Mesenchymal stem cell (in vitro differentiated cells and primary cell): ENCODE measurements at regions not wholly inside any gene's neighbourhood (a gene's known extent, or its start where the extent isn't known, plus 50 kb on each side); places are given as distances from the start of the nearest gene placed in this dataset.

Experiments
- DNase-seq: peaks from one replicate; pipeline ENCODE4 v3.0.0-alpha.2; 2013
- H2AFZ ChIP-seq: one replicate; pipeline ENCODE4 v1.6.1; 2013; ENCODE audit warnings: low read depth, mild to moderate bottlenecking, control low read depth, inconsistent platforms, low read length, moderate library complexity
- H2AK5ac ChIP-seq: 2 replicates; pipeline ENCODE4 v1.6.1; 2013; ENCODE audit warnings: low read length, moderate library complexity, mild to moderate bottlenecking, inconsistent platforms; ENCODE audit not compliant: severe bottlenecking
- H2BK120ac ChIP-seq: one replicate; pipeline ENCODE4 v1.6.1; 2013; ENCODE audit warnings: low read depth, mild to moderate bottlenecking, inconsistent platforms, low read length, moderate library complexity
- H2BK12ac ChIP-seq, 2 experiments: one replicate each; pipeline ENCODE4 v1.6.1; 2013; ENCODE audit warnings: inconsistent platforms in 2 of 2, low read length in 2 of 2, mild to moderate bottlenecking in 2 of 2, moderate library complexity in 2 of 2, control low read depth in 1 of 2
- H2BK15ac ChIP-seq: one replicate; pipeline ENCODE4 v1.6.1; 2013; ENCODE audit warnings: mild to moderate bottlenecking, low read depth, inconsistent platforms; ENCODE audit not compliant: poor library complexity, severe bottlenecking
- H2BK5ac ChIP-seq: 2 replicates; pipeline ENCODE4 v1.6.1; 2013; ENCODE audit warnings: low read depth, mild to moderate bottlenecking, low read length, control low read depth, inconsistent platforms; ENCODE audit not compliant: poor library complexity, severe bottlenecking
- H3K14ac ChIP-seq, 2 experiments: one replicate each; pipeline ENCODE4 v1.6.1; 2013; ENCODE audit warnings: inconsistent platforms in 2 of 2, low read length in 2 of 2, control low read depth in 1 of 2, mild to moderate bottlenecking in 1 of 2, moderate library complexity in 1 of 2
- H3K18ac ChIP-seq, 2 experiments: one replicate each; pipeline ENCODE4 v1.6.1; 2013; ENCODE audit warnings: inconsistent platforms in 2 of 2, low read length in 2 of 2, control low read depth in 1 of 2, low read depth in 1 of 2, mild to moderate bottlenecking in 1 of 2
- H3K23ac ChIP-seq, 2 experiments: one replicate each; pipeline ENCODE4 v1.6.1; 2013; ENCODE audit warnings: inconsistent platforms in 2 of 2, low read length in 2 of 2, mild to moderate bottlenecking in 2 of 2, moderate library complexity in 2 of 2, control low read depth in 1 of 2
- H3K27ac ChIP-seq: 2 replicates; pipeline ENCODE4 v1.5.1; 2013; ENCODE audit warnings: mild to moderate bottlenecking, moderate library complexity, low read length, control low read depth, inconsistent platforms; ENCODE audit not compliant: poor library complexity, severe bottlenecking
- H3K27me3 ChIP-seq, 2 experiments: 2 replicates each; pipeline versions ENCODE4 v1.6.1 to v1.7.0; 2013; ENCODE audit warnings: low read length in 2 of 2, mild to moderate bottlenecking in 2 of 2, moderate library complexity in 2 of 2, control low read depth in 1 of 2, inconsistent platforms in 1 of 2; ENCODE audit not compliant: control insufficient read depth in 1 of 2, insufficient read depth in 1 of 2
- H3K36me3 ChIP-seq, 2 experiments: 2 replicates each; pipeline versions ENCODE4 v1.6.1 to v1.7.0; 2013; ENCODE audit warnings: low read length in 2 of 2, control low read depth in 1 of 2, inconsistent platforms in 1 of 2, low read depth in 1 of 2, mild to moderate bottlenecking in 1 of 2; ENCODE audit not compliant: insufficient read depth in 2 of 2, control insufficient read depth in 1 of 2
- H3K4ac ChIP-seq, 2 experiments: one replicate each; pipeline ENCODE4 v1.6.1; 2013; ENCODE audit warnings: inconsistent platforms in 2 of 2, low read length in 2 of 2, mild to moderate bottlenecking in 2 of 2, moderate library complexity in 2 of 2, control low read depth in 1 of 2, low read depth in 1 of 2
- H3K4me1 ChIP-seq: 2 replicates; pipeline ENCODE4 v1.6.1; 2013; ENCODE audit warnings: low read depth, low read length, control low read depth; ENCODE audit not compliant: control insufficient read depth, insufficient read depth
- H3K4me2 ChIP-seq: 2 replicates; pipeline ENCODE4 v1.6.1; 2013; ENCODE audit warnings: low read length, mild to moderate bottlenecking, inconsistent platforms; ENCODE audit not compliant: poor library complexity, severe bottlenecking
- H3K4me3 ChIP-seq, 2 experiments: 2 replicates each; pipeline versions ENCODE4 v1.5.1 to v1.7.0; 2013; ENCODE audit warnings: low read length in 2 of 2, mild to moderate bottlenecking in 2 of 2, control low read depth in 1 of 2, low read depth in 1 of 2; ENCODE audit not compliant: insufficient read depth in 1 of 2
- H3K79me1 ChIP-seq: replicated peaks from 2 replicates; pipeline ENCODE4 v1.6.1; 2013; ENCODE audit warnings: mild to moderate bottlenecking, control low read depth, low read length, inconsistent platforms; ENCODE audit not compliant: poor library complexity, severe bottlenecking
- H3K9ac ChIP-seq: 2 replicates; pipeline ENCODE4 v1.7.0; 2013; ENCODE audit warnings: mild to moderate bottlenecking, low read length, moderate library complexity
- H3K9me3 ChIP-seq: 2 replicates; pipeline ENCODE4 v1.7.0; 2013; ENCODE audit warnings: mild to moderate bottlenecking, low read length; ENCODE audit not compliant: control insufficient read depth
- H4K8ac ChIP-seq: one replicate; pipeline ENCODE4 v1.6.1; 2013; ENCODE audit warnings: inconsistent platforms, mild to moderate bottlenecking, low read length, moderate library complexity
- H4K91ac ChIP-seq: one replicate; pipeline ENCODE4 v1.6.1; 2013; ENCODE audit warnings: mild to moderate bottlenecking, low read length, inconsistent platforms
- WGBS: methylation state at CpG from one replicate; pipeline ENCODE4 v1.1.7; 2013; ENCODE audit warnings: mixed read lengths; 5-methylcytosine and 5-hydroxymethylcytosine counted together

GRCh38 chr2:15702452-15702851 is 110.8 kb downstream of the DDX1 start:
- Histone ChIP-seq H3K27me3 (peaks cover 0 to 8% of the 10 kb centered on the region in 2 experiments), H2BK12ac (no peak overlapping the region), H3K4me3 (no peak overlapping the region), H3K18ac (no peak overlapping the region), H3K14ac (no peak overlapping the region), H4K91ac (no peak overlapping the region), H2BK15ac (no peak overlapping the region), H2BK120ac (no peak overlapping the region), H3K36me3 (no peaks in the 10 kb centered on the region), H2BK5ac (no peak overlapping the region), H3K9me3 (no peaks in the 10 kb centered on the region), H2AFZ (no peak overlapping the region), H3K23ac (no peak overlapping the region), H3K9ac (no peak overlapping the region), H3K79me1 (no peaks in the 10 kb centered on the region), H3K4ac (no peak overlapping the region), H3K4me1 (no peaks in the 10 kb centered on the region), H3K4me2 (no peak overlapping the region), H2AK5ac (no peak overlapping the region), H3K27ac (no peak overlapping the region), H4K8ac (no peak overlapping the region)
- WGBS, result 97% methylated on average over 3 of the region's 4 CpGs
- DNase-seq, result no peak

- Histone ChIP-seq H3K18ac (no peak overlapping the region), H2BK120ac (no peak overlapping the region), H3K4me3 (no peak overlapping the region), H2BK12ac (no peak overlapping the region), H3K23ac (no peak overlapping the region), H3K36me3 (no peaks in the 10 kb centered on the region), H3K4me1 (no peaks in the 10 kb centered on the region), H3K9me3 (no peaks in the 10 kb centered on the region), H2AFZ (no peak overlapping the region), H3K4me2 (no peak overlapping the region), H3K9ac (no peak overlapping the region), H3K79me1 (no peaks in the 10 kb centered on the region), H3K27me3 (peaks cover 0 to 8% of the 10 kb centered on the region in 2 experiments), H4K8ac (no peak overlapping the region), H4K91ac (no peak overlapping the region), H3K27ac (no peak overlapping the region), H2AK5ac (no peak overlapping the region), H3K4ac (no peak overlapping the region), H2BK15ac (no peak overlapping the region), H3K14ac (no peak overlapping the region), H2BK5ac (no peak overlapping the region)
- WGBS, result no CpG with 5 or more reads among the region's 1 CpG
- DNase-seq, result no peak
These were observed 111.7 kb downstream of the DDX1 start for GRCh38 chr2:15703365-15703869.

- H2AK5ac ChIP-seq, result no peak overlapping the region
- H3K36me3 ChIP-seq, result no peaks in the 10 kb centered on the region
- H4K8ac ChIP-seq, result no peak overlapping the region
- H2AFZ ChIP-seq, result no peak overlapping the region
- H3K79me1 ChIP-seq, result no peaks in the 10 kb centered on the region
- H3K4me1 ChIP-seq, result peaks cover 2% of the 10 kb centered on the region
- no peak overlapping the region for H4K91ac ChIP-seq
- H3K14ac ChIP-seq, result no peak overlapping the region
- no peak overlapping the region for H3K4me2 ChIP-seq
- no peak overlapping the region for H3K4me3 ChIP-seq
- no peak overlapping the region for H2BK15ac ChIP-seq
- no peak overlapping the region for H3K4ac ChIP-seq
- WGBS, result no CpG with 5 or more reads among the region's 2 CpGs
- no peak overlapping the region for H3K23ac ChIP-seq
- H3K27ac ChIP-seq, result no peak overlapping the region
- H2BK12ac ChIP-seq, result no peak overlapping the region
- no peak overlapping the region for H2BK120ac ChIP-seq
- H3K9me3 ChIP-seq, result no peaks in the 10 kb centered on the region
- peak; percentile 18 for DNase-seq
- no peak overlapping the region for H3K18ac ChIP-seq
- no peak overlapping the region for H3K9ac ChIP-seq
- H3K27me3 ChIP-seq, result peaks cover 0 to 8% of the 10 kb centered on the region in 2 experiments
- H2BK5ac ChIP-seq, result no peak overlapping the region
These were observed 112.6 kb downstream of the DDX1 start for GRCh38 chr2:15704086-15704787.

- no peak overlapping the region for H3K14ac ChIP-seq
- no peak overlapping the region for H2AK5ac ChIP-seq
- no peak overlapping the region for H3K23ac ChIP-seq
- H4K8ac ChIP-seq, result no peak overlapping the region
- no peaks in the 10 kb centered on the region for H3K36me3 ChIP-seq
- peaks cover 0 to 9% of the 10 kb centered on the region in 2 experiments for H3K27me3 ChIP-seq
- no peak overlapping the region for H2BK5ac ChIP-seq
- H3K18ac ChIP-seq, result no peak overlapping the region
- H3K4me3 ChIP-seq, result no peak overlapping the region
- no peak overlapping the region for H2BK120ac ChIP-seq
- no peak for DNase-seq
- H3K4me2 ChIP-seq, result no peak overlapping the region
- H3K9me3 ChIP-seq, result no peaks in the 10 kb centered on the region
- no peak overlapping the region for H4K91ac ChIP-seq
- no CpG with 5 or more reads among the region's 1 CpG for WGBS
- no peak overlapping the region for H2BK15ac ChIP-seq
- H2BK12ac ChIP-seq, result no peak overlapping the region
- H2AFZ ChIP-seq, result no peak overlapping the region
- peaks cover 3% of the 10 kb centered on the region for H3K4me1 ChIP-seq
- H3K4ac ChIP-seq, result no peak overlapping the region
- no peak overlapping the region for H3K27ac ChIP-seq
- H3K79me1 ChIP-seq, result no peaks in the 10 kb centered on the region
- H3K9ac ChIP-seq, result no peak overlapping the region
These were observed 113.1 kb downstream of the DDX1 start for GRCh38 chr2:15704788-15705115.
